BE2C (cell line): ENCODE measurements at regions not wholly inside any gene's neighbourhood (a gene's known extent, or its start where the extent isn't known, plus 50 kb on each side); places are given as distances from the start of the nearest gene placed in this dataset.

Experiments used
- DNase-seq: peaks from one replicate; pipeline ENCODE4 v3.0.0-alpha.2; 2020
- H3K27me3 ChIP-seq: fragments of 250-450 bp; sonication (Bioruptor Pico); 2 replicates; pipeline ENCODE4 v1.5.1; 2020; ENCODE audit warnings: mild to moderate bottlenecking
- H3K36me3 ChIP-seq: fragments of 250-450 bp; sonication (Bioruptor Pico); 2 replicates; pipeline ENCODE4 v1.5.1; 2020; ENCODE audit warnings: mild to moderate bottlenecking
- H3K4me1 ChIP-seq: fragments of 250-450 bp; sonication (Bioruptor Pico); 2 replicates; pipeline ENCODE4 v1.5.1; 2020
- H3K4me3 ChIP-seq: 2 replicates; pipeline ENCODE4 v1.5.1; 2011; ENCODE audit warnings: low read depth, low read length
- H3K9me3 ChIP-seq: fragments of 250-450 bp; sonication (Bioruptor Pico); 2 replicates; pipeline ENCODE4 v1.5.1; 2020
- CTCF ChIP-seq: IDR thresholded peaks from 2 replicates; pipeline ENCODE4 v1.5.1; 2012; ENCODE audit warnings: mild to moderate bottlenecking, low read depth, low read length

GRCh38 chr5:106755066-106755465 lies 915.7 kb downstream of the EFNA5 start:
- TF ChIP-seq CTCF: no peak
- no peak overlapping the region for H3K4me3 ChIP-seq
- no peaks in the 10 kb centered on the region for H3K36me3 ChIP-seq
- no peaks in the 10 kb centered on the region for H3K4me1 ChIP-seq
- DNase-seq: no peak
- H3K27me3 ChIP-seq: no peaks in the 10 kb centered on the region
- no peaks in the 10 kb centered on the region for H3K9me3 ChIP-seq

GRCh38 chr5:106749826-106750225 lies 920.9 kb downstream of the EFNA5 start:
- TF ChIP-seq CTCF: no peak
- Histone ChIP-seq H3K4me3 (no peak overlapping the region), H3K27me3 (no peaks in the 10 kb centered on the region), H3K9me3 (no peaks in the 10 kb centered on the region), H3K36me3 (no peaks in the 10 kb centered on the region), H3K4me1 (no peaks in the 10 kb centered on the region)
- DNase-seq: no peak

GRCh38 chr5:106739127-106739526 lies 931.6 kb downstream of the EFNA5 start:
- Histone ChIP-seq H3K4me3 (no peak overlapping the region), H3K4me1 (no peaks in the 10 kb centered on the region), H3K9me3 (no peaks in the 10 kb centered on the region; the same call in 1 of the 2 replicates), H3K27me3 (no peaks in the 10 kb centered on the region), H3K36me3 (no peaks in the 10 kb centered on the region)
- DNase-seq: no peak
- TF ChIP-seq CTCF: no peak

GRCh38 chr5:106737111-106737510 lies 933.6 kb downstream of the EFNA5 start:
- Histone ChIP-seq H3K9me3 (no peaks in the 10 kb centered on the region), H3K27me3 (no peaks in the 10 kb centered on the region), H3K4me3 (no peak overlapping the region), H3K36me3 (no peaks in the 10 kb centered on the region), H3K4me1 (no peaks in the 10 kb centered on the region)
- no peak for TF ChIP-seq CTCF
- no peak for DNase-seq

GRCh38 chr5:106732624-106733023 lies 938.1 kb downstream of the EFNA5 start:
- Histone ChIP-seq H3K36me3 (no peaks in the 10 kb centered on the region), H3K9me3 (no peaks in the 10 kb centered on the region), H3K4me1 (no peaks in the 10 kb centered on the region), H3K27me3 (no peaks in the 10 kb centered on the region), H3K4me3 (no peak overlapping the region)
- DNase-seq: no peak
- TF ChIP-seq CTCF: no peak

GRCh38 chr5:106730912-106731311 lies 939.8 kb downstream of the EFNA5 start:
- no peaks in the 10 kb centered on the region for H3K9me3 ChIP-seq
- no peaks in the 10 kb centered on the region for H3K36me3 ChIP-seq
- H3K4me1 ChIP-seq: no peaks in the 10 kb centered on the region
- no peak for TF ChIP-seq CTCF
- H3K4me3 ChIP-seq: no peak overlapping the region
- no peak for DNase-seq
- no peaks in the 10 kb centered on the region for H3K27me3 ChIP-seq
